ENCODE measurements at regions not wholly inside any gene's neighbourhood (a gene's known extent, or its start where the extent isn't known, plus 50 kb on each side); places are given as distances from the start of the nearest gene placed in this dataset.

- H3K4me3 ChIP-seq: no peak overlapping the region
- H3K9me3 ChIP-seq: no peaks in the 10 kb centered on the region
- no peaks in the 10 kb centered on the region for H3K27me3 ChIP-seq (ENCODE audit: low read depth)
- no peaks in the 10 kb centered on the region for H3K36me3 ChIP-seq (replicated peaks)
- DNase-seq (ENCODE audit: low spot score in 2 of 2): no peak
- in situ Hi-C loops (cut with MboI; ENCODE audit: low sequenced_read_pairs): no loop called here
- H3K4me1 ChIP-seq: no peaks in the 10 kb centered on the region
Measured at GRCh38 chr11:80995523-80995922, 1554.7 kb upstream of the TENM4 start.

- no peaks in the 10 kb centered on the region for H3K4me1 ChIP-seq
- in situ Hi-C loops (cut with MboI; ENCODE audit: low sequenced_read_pairs): no loop called here
- no peak for DNase-seq (ENCODE audit: low spot score in 2 of 2)
- H3K27me3 ChIP-seq (ENCODE audit: low read depth): no peaks in the 10 kb centered on the region
- H3K4me3 ChIP-seq: no peak overlapping the region
- no peaks in the 10 kb centered on the region for H3K9me3 ChIP-seq
- no peaks in the 10 kb centered on the region for H3K36me3 ChIP-seq (replicated peaks)
Measured at GRCh38 chr11:80993536-80993935, 1552.7 kb upstream of the TENM4 start.

GRCh38 chr11:80990885-80991284 lies 1550.1 kb upstream of the TENM4 start:
- Histone ChIP-seq H3K9me3 (no peaks in the 10 kb centered on the region), H3K4me1 (no peaks in the 10 kb centered on the region), H3K36me3 (replicated peaks) (no peaks in the 10 kb centered on the region), H3K4me3 (no peak overlapping the region), H3K27me3 (ENCODE audit: low read depth) (no peaks in the 10 kb centered on the region)
- no peak for DNase-seq (ENCODE audit: low spot score in 2 of 2)
- in situ Hi-C loops (cut with MboI; ENCODE audit: low sequenced_read_pairs): no loop called here

- H3K4me1 ChIP-seq: peaks cover 3% of the 10 kb centered on the region; the same call in 1 of the 2 replicates
- H3K27me3 ChIP-seq (ENCODE audit: low read depth): no peaks in the 10 kb centered on the region
- H3K9me3 ChIP-seq: no peaks in the 10 kb centered on the region
- no peak for DNase-seq (ENCODE audit: low spot score in 2 of 2)
- H3K4me3 ChIP-seq: no peak overlapping the region
- in situ Hi-C loops (cut with MboI; ENCODE audit: low sequenced_read_pairs): no loop called here
- no peaks in the 10 kb centered on the region for H3K36me3 ChIP-seq (replicated peaks)
Measured at GRCh38 chr11:80987171-80987570, 1546.3 kb upstream of the TENM4 start.

- Histone ChIP-seq H3K4me1 (peaks cover 3% of the 10 kb centered on the region; the same call in 1 of the 2 replicates), H3K27me3 (ENCODE audit: low read depth) (no peaks in the 10 kb centered on the region), H3K4me3 (no peak overlapping the region), H3K9me3 (no peaks in the 10 kb centered on the region), H3K36me3 (replicated peaks) (no peaks in the 10 kb centered on the region)
- in situ Hi-C loops (cut with MboI; ENCODE audit: low sequenced_read_pairs): no loop called here
- DNase-seq (ENCODE audit: low spot score in 2 of 2): no peak
Measured at GRCh38 chr11:80986421-80987074, 1545.7 kb upstream of the TENM4 start.

- Histone ChIP-seq H3K4me3 (no peak overlapping the region), H3K4me1 (peaks cover 3% of the 10 kb centered on the region; the same call in 1 of the 2 replicates), H3K9me3 (no peaks in the 10 kb centered on the region), H3K36me3 (replicated peaks) (no peaks in the 10 kb centered on the region), H3K27me3 (ENCODE audit: low read depth) (no peaks in the 10 kb centered on the region)
- DNase-seq (ENCODE audit: low spot score in 2 of 2): no peak
- in situ Hi-C loops (cut with MboI; ENCODE audit: low sequenced_read_pairs): no loop called here
Measured at GRCh38 chr11:80980227-80980626, 1539.4 kb upstream of the TENM4 start.

GRCh38 chr11:80973786-80974185 lies 1533.0 kb upstream of the TENM4 start:
- no peaks in the 10 kb centered on the region for H3K36me3 ChIP-seq (replicated peaks)
- no peak for DNase-seq (ENCODE audit: low spot score in 2 of 2)
- in situ Hi-C loops (cut with MboI; ENCODE audit: low sequenced_read_pairs): no loop called here

GRCh38 chr11:80970037-80970436 lies 1529.2 kb upstream of the TENM4 start:
- H3K4me1 ChIP-seq: no peaks in the 10 kb centered on the region
- H3K4me3 ChIP-seq: no peak overlapping the region
- no peak for DNase-seq (ENCODE audit: low spot score in 2 of 2)
- in situ Hi-C loops (cut with MboI; ENCODE audit: low sequenced_read_pairs): no loop called here
- H3K9me3 ChIP-seq: no peaks in the 10 kb centered on the region
- H3K27me3 ChIP-seq (ENCODE audit: low read depth): no peaks in the 10 kb centered on the region
- H3K36me3 ChIP-seq (replicated peaks): no peaks in the 10 kb centered on the region

More at GRCh38 chr11:80973786-80974185, 1533.0 kb upstream of the TENM4 start:
- Histone ChIP-seq H3K4me1 (no peaks in the 10 kb centered on the region), H3K4me3 (no peak overlapping the region), H3K27me3 (ENCODE audit: low read depth) (no peaks in the 10 kb centered on the region), H3K9me3 (no peaks in the 10 kb centered on the region)

- in situ Hi-C loops (cut with MboI; ENCODE audit: low sequenced_read_pairs): no loop called here
- Histone ChIP-seq H3K27me3 (ENCODE audit: low read depth) (no peaks in the 10 kb centered on the region), H3K36me3 (replicated peaks) (no peaks in the 10 kb centered on the region), H3K9me3 (no peaks in the 10 kb centered on the region), H3K4me3 (no peak overlapping the region), H3K4me1 (no peaks in the 10 kb centered on the region)
- no peak for DNase-seq (ENCODE audit: low spot score in 2 of 2)
Measured at GRCh38 chr11:80967649-80968048, 1526.8 kb upstream of the TENM4 start.

GRCh38 chr11:80960381-80961029 lies 1519.7 kb upstream of the TENM4 start:
- Histone ChIP-seq H3K36me3 (replicated peaks) (no peaks in the 10 kb centered on the region), H3K4me3 (no peak overlapping the region), H3K4me1 (peaks cover 4% of the 10 kb centered on the region; the same call in 1 of the 2 replicates), H3K9me3 (no peaks in the 10 kb centered on the region), H3K27me3 (ENCODE audit: low read depth) (no peaks in the 10 kb centered on the region)
- in situ Hi-C loops (cut with MboI; ENCODE audit: low sequenced_read_pairs): no loop called here
- peak; percentile 56 to 73 for DNase-seq (ENCODE audit: low spot score in 2 of 2)

- Histone ChIP-seq H3K4me1 (peaks cover 4% of the 10 kb centered on the region; the same call in 1 of the 2 replicates), H3K36me3 (replicated peaks) (no peaks in the 10 kb centered on the region), H3K4me3 (no peak overlapping the region), H3K27me3 (ENCODE audit: low read depth) (no peaks in the 10 kb centered on the region), H3K9me3 (no peaks in the 10 kb centered on the region)
- DNase-seq (ENCODE audit: low spot score in 2 of 2): no peak
- in situ Hi-C loops (cut with MboI; ENCODE audit: low sequenced_read_pairs): no loop called here
Measured at GRCh38 chr11:80959751-80960150, 1518.9 kb upstream of the TENM4 start.

- no peak for DNase-seq (ENCODE audit: low spot score in 2 of 2)
- H3K36me3 ChIP-seq (replicated peaks): no peaks in the 10 kb centered on the region
- no peaks in the 10 kb centered on the region for H3K9me3 ChIP-seq
- no peak overlapping the region for H3K4me3 ChIP-seq
- in situ Hi-C loops (cut with MboI; ENCODE audit: low sequenced_read_pairs): no loop called here
- H3K27me3 ChIP-seq (ENCODE audit: low read depth): no peaks in the 10 kb centered on the region
- peaks cover 4% of the 10 kb centered on the region; the same call in 1 of the 2 replicates for H3K4me1 ChIP-seq
Measured at GRCh38 chr11:80958987-80959386, 1518.2 kb upstream of the TENM4 start.

- no peaks in the 10 kb centered on the region for H3K36me3 ChIP-seq (replicated peaks)
Measured at GRCh38 chr11:80958361-80958760, 1517.5 kb upstream of the TENM4 start.

GRCh38 chr11:80955588-80955987 lies 1514.8 kb upstream of the TENM4 start:
- Histone ChIP-seq H3K4me1 (peaks cover 4% of the 10 kb centered on the region; the same call in 1 of the 2 replicates), H3K9me3 (no peaks in the 10 kb centered on the region), H3K27me3 (ENCODE audit: low read depth) (no peaks in the 10 kb centered on the region), H3K4me3 (no peak overlapping the region), H3K36me3 (replicated peaks) (no peaks in the 10 kb centered on the region)
- DNase-seq (ENCODE audit: low spot score in 2 of 2): no peak
- in situ Hi-C loops (cut with MboI; ENCODE audit: low sequenced_read_pairs): no loop called here

More at GRCh38 chr11:80958361-80958760, 1517.5 kb upstream of the TENM4 start:
- no peaks in the 10 kb centered on the region for H3K27me3 ChIP-seq (ENCODE audit: low read depth)
- no peaks in the 10 kb centered on the region for H3K9me3 ChIP-seq
- DNase-seq (ENCODE audit: low spot score in 2 of 2): no peak
- no peak overlapping the region for H3K4me3 ChIP-seq
- peaks cover 4% of the 10 kb centered on the region; the same call in 1 of the 2 replicates for H3K4me1 ChIP-seq
- in situ Hi-C loops (cut with MboI; ENCODE audit: low sequenced_read_pairs): no loop called here

Measured in HAP-1 (cell line).